ENCODE measurements at regions not wholly inside any gene's neighbourhood (a gene's known extent, or its start where the extent isn't known, plus 50 kb on each side); places are given as distances from the start of the nearest gene placed in this dataset.

DNA sequence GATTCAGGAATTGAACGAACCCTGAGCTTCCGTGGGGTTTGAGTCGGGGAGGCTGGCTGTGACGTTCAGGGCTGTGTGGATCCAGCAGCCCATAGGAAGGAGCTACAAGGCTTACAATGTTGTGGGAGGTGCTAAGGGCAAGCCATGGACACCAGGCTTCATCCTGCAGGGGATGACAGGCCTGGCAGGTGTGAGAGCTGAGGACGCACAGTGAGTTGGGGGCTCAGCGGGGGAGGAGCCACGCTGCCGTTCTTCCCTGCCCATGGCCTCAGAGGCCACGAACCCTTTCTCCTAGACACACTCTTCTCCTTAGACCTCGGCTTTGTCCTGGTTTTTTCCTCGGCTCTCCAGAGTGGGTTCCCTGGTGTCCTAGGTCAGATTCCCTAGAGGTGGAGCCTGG is 78.1 kb upstream of the SLC22A11 start:
- no peaks in the 10 kb centered on the region for H3K36me3 ChIP-seq (ENCODE audit: control insufficient read depth, insufficient read depth, low read length)
- peaks cover 21% of the 10 kb centered on the region for H3K27me3 ChIP-seq (ENCODE audit: control insufficient read depth, insufficient read depth, low read length)
- DNase-seq = no peak
- H3K4me3 ChIP-seq (ENCODE audit: low read length) = no peak overlapping the region
- H3K4me1 ChIP-seq (ENCODE audit: control insufficient read depth, insufficient read depth, low read length) = no peaks in the 10 kb centered on the region
- H3K27ac ChIP-seq (ENCODE audit: low read length) = no peak overlapping the region
- 60% methylated on average over 3 of the region's 11 CpGs for WGBS (ENCODE audit: insufficient coverage, low lambda C conversion rate)
- no peaks in the 10 kb centered on the region for H3K9me3 ChIP-seq (ENCODE audit: control insufficient read depth, low read depth, low read length)

DNA sequence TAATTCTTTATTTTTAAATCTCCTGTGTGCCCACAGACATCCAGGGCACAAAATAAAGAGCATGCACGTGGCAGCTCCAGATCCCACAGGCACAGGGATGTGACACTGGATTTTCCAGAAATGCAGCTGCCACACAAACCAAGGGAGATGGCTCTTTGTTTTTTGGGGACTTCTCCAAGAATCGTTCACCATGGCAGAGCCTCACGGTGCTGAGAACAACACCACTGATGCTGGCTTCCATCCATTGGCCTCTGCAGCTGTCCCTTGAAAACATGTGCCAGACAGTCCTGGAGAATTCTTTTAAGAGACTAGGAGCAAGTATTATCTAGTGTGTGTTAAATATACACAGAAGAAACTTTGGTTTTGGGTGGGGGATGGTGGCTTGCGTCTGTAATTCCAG is 73.2 kb upstream of the SLC22A11 start:
- Histone ChIP-seq H3K4me1 (ENCODE audit: control insufficient read depth, insufficient read depth, low read length) (no peaks in the 10 kb centered on the region), H3K4me3 (ENCODE audit: low read length) (no peak overlapping the region), H3K36me3 (ENCODE audit: control insufficient read depth, insufficient read depth, low read length) (no peaks in the 10 kb centered on the region), H3K27me3 (ENCODE audit: control insufficient read depth, insufficient read depth, low read length) (peaks cover 24% of the 10 kb centered on the region), H3K9me3 (ENCODE audit: control insufficient read depth, low read depth, low read length) (no peaks in the 10 kb centered on the region), H3K27ac (ENCODE audit: low read length) (no peak overlapping the region)
- no peak for DNase-seq
- no CpG with 5 or more reads among the region's 4 CpGs for WGBS (ENCODE audit: insufficient coverage, low lambda C conversion rate)

DNA sequence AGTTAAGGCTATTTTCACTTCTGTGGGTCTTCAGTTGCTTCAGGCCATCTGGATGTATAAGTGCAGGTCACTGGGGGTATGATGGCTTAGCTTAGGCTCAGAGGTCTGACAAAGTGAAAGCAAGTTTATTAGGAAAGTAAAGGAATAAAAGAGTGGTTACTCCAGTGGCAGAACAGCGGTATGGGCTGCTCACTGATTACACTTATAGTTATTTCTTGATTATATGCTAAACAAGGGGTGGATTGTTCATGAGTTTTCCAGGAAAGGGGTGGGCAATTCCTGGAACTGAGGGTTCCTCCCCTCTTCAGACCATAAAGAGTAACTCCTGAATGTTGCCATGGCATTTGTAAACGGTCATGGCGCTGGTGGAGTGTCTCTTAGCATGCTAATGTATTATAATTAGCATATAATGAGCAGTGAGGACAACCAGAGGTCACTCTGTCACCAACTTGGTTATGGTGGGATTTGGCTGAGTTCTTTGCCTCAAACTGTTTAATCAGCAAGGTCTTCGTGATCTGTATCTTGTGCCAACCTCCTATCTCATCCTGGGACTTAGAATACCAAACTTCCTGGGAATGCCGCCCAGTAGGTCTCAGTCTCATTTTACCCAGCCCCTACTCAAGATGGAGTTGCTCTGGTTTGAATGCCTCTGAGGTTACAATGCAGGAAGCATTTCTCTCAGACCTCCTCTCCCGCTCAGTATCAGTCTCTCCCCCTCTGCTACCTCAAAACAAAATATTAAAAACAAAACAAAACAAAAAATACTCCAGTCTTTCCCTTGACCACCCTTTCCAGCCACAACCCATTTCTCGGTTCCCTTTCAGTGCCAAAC is 71.3 kb upstream of the SLC22A11 start:
- Histone ChIP-seq H3K36me3 (ENCODE audit: control insufficient read depth, insufficient read depth, low read length) (no peaks in the 10 kb centered on the region), H3K9me3 (ENCODE audit: control insufficient read depth, low read depth, low read length) (no peaks in the 10 kb centered on the region), H3K27me3 (ENCODE audit: control insufficient read depth, insufficient read depth, low read length) (peaks cover 24% of the 10 kb centered on the region), H3K4me1 (ENCODE audit: control insufficient read depth, insufficient read depth, low read length) (no peaks in the 10 kb centered on the region), H3K4me3 (ENCODE audit: low read length) (no peak overlapping the region), H3K27ac (ENCODE audit: low read length) (no peak overlapping the region)
- 60% methylated on average over 1 of the region's 7 CpGs for WGBS (ENCODE audit: insufficient coverage, low lambda C conversion rate)
- no peak for DNase-seq

DNA sequence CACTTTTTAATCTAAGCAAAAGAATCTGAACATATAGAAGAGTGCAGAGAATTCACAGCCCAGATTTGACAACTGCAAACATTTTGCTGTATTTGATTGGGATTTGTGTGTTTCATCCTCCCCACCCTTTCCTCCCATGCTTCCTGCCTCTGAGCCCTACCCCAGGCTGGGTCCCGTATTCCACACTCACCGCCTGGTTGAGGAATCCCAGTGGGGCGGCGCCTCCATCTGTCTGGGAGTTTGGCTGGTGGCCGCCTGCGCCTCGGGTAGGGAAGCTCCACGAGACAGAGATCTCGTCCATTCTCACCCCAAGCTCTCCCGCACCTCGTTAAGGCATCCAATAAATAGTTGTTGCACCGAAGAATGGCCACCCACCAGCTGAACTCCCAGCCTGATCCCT is 70.7 kb upstream of the SLC22A11 start:
- Histone ChIP-seq H3K36me3 (ENCODE audit: control insufficient read depth, insufficient read depth, low read length) (no peaks in the 10 kb centered on the region), H3K9me3 (ENCODE audit: control insufficient read depth, low read depth, low read length) (no peaks in the 10 kb centered on the region), H3K27me3 (ENCODE audit: control insufficient read depth, insufficient read depth, low read length) (peaks cover 29% of the 10 kb centered on the region), H3K27ac (ENCODE audit: low read length) (no peak overlapping the region), H3K4me1 (ENCODE audit: control insufficient read depth, insufficient read depth, low read length) (no peaks in the 10 kb centered on the region), H3K4me3 (ENCODE audit: low read length) (no peak overlapping the region)
- no peak for DNase-seq
- WGBS (ENCODE audit: insufficient coverage, low lambda C conversion rate) = 80% methylated on average over 2 of the region's 12 CpGs

DNA sequence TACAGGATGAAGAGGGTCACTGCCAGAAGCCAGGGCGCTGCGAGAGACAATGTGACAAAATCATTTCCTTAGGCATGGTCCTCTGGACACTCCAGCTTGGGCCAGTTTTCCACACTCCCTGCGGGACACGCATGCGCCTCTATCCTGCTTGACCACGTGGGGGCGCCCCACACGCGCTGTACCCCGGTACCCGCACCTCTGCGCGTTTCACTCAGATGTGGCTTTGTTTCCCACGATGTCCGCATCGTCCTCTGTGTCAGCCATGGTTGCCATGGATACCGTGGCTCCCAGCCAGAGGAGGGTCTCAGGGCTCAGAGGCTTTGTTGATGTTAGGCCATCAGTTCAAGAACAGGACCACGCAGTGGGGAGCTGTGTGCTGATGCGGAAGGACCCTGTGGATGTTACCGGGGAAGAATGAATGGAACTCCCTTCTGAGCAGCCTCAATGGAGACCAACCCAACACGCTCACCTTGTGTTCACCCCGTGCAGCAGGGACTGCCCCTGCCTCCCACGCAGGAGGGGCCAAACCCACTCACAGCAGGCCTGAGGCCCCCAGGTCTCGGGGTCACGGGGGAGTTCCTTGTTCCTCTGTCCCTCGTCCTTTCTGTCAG is 65.8 kb upstream of the SLC22A11 start:
- no peaks in the 10 kb centered on the region for H3K36me3 ChIP-seq (ENCODE audit: control insufficient read depth, insufficient read depth, low read length)
- H3K27me3 ChIP-seq (ENCODE audit: control insufficient read depth, insufficient read depth, low read length) = peaks cover 38% of the 10 kb centered on the region
- H3K27ac ChIP-seq (ENCODE audit: low read length) = no peak overlapping the region
- no CpG with 5 or more reads among the region's 26 CpGs for WGBS (ENCODE audit: insufficient coverage, low lambda C conversion rate)
- H3K9me3 ChIP-seq (ENCODE audit: control insufficient read depth, low read depth, low read length) = no peaks in the 10 kb centered on the region
- H3K4me3 ChIP-seq (ENCODE audit: low read length) = no peak overlapping the region
- peak; percentile 38 to 40 for DNase-seq
- no peaks in the 10 kb centered on the region for H3K4me1 ChIP-seq (ENCODE audit: control insufficient read depth, insufficient read depth, low read length)

DNA sequence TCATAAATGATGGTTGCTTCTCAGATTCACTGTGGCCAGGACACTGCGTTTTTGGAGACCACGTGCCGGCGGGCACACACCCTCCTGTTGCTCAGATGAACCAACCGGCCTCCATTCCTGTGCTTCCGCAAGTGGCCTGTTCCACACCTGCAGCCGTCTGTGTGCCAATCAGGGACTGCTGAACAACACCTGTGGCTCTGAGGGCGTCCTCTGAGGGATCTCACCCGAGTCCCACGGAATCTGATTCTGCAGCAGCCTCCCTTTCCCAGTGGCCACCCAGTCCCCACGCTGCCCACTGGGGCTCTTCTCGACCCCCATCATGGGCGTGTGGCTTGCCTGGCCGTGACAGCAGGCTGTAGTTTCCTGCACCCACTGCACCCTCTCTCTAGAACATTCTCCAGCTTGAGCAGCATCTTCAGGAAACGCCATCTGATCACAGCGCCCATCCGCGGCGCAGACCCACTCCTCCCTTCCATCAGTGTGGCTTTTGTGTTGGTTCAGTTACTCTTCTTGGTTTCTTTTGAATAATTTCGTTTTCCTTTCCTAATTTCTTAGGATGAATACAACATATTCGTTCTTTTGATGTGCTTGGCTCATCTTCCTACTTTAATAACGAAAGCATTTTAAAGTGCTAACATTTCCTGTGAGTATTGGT is 65.1 kb upstream of the SLC22A11 start:
- WGBS (ENCODE audit: insufficient coverage, low lambda C conversion rate) = 84% methylated on average over 3 of the region's 22 CpGs
- no peaks in the 10 kb centered on the region for H3K9me3 ChIP-seq (ENCODE audit: control insufficient read depth, low read depth, low read length)

DNA sequence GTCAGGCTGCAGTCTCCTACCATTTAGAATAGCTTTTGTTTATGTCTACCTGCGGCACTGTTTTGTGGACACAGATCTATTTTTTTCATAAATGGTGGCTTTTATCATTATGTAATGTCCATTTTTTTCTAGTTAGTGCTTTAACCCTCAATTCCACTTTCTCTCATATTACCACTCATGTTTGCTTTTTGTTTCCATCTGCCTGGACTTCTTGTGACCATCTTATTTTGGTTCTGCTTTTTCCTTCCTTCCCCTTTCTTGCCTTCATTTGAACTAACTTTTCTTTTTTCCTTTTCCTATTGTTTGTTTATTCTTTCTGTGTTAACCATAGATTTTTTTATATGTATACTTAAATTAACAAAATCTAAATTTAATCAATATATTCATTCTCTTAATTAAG is 63.2 kb upstream of the SLC22A11 start:
- WGBS (ENCODE audit: insufficient coverage, low lambda C conversion rate) = no CpG with 5 or more reads among the region's 1 CpG
- no peak for DNase-seq
- Histone ChIP-seq H3K4me1 (ENCODE audit: control insufficient read depth, insufficient read depth, low read length) (no peaks in the 10 kb centered on the region), H3K27ac (ENCODE audit: low read length) (no peak overlapping the region), H3K36me3 (ENCODE audit: control insufficient read depth, insufficient read depth, low read length) (no peaks in the 10 kb centered on the region), H3K9me3 (ENCODE audit: control insufficient read depth, low read depth, low read length) (no peaks in the 10 kb centered on the region), H3K27me3 (ENCODE audit: control insufficient read depth, insufficient read depth, low read length) (peaks cover 23% of the 10 kb centered on the region), H3K4me3 (ENCODE audit: low read length) (no peak overlapping the region)

More for the DNA sequence above, 65.1 kb upstream of the SLC22A11 start:
- Histone ChIP-seq H3K27me3 (ENCODE audit: control insufficient read depth, insufficient read depth, low read length) (peaks cover 32% of the 10 kb centered on the region), H3K4me3 (ENCODE audit: low read length) (no peak overlapping the region), H3K36me3 (ENCODE audit: control insufficient read depth, insufficient read depth, low read length) (no peaks in the 10 kb centered on the region), H3K4me1 (ENCODE audit: control insufficient read depth, insufficient read depth, low read length) (no peaks in the 10 kb centered on the region), H3K27ac (ENCODE audit: low read length) (no peak overlapping the region)
- no peak for DNase-seq

DNA sequence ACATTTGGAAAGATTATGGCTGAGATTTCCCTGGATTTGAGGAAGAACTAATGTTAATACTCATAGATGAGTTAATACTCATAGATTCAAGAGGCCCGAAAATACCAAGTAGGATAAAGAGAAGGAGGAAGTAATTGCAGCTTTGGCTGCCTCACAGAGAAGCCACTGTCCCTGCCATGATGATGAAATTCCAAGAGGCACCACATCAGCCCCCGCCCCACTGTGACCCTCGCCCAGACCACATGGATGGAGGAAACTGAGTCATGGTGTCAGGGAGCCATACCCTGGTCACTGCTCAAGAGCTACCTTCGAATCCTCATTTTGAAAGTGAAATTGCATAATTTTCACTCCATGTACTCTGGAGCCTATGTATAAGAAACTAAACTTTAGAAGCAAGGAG is 57.6 kb upstream of the SLC22A11 start:
- no peak overlapping the region for H3K4me3 ChIP-seq (ENCODE audit: low read length)
- WGBS (ENCODE audit: insufficient coverage, low lambda C conversion rate) = 80% methylated on average over 1 of the region's 4 CpGs
- H3K4me1 ChIP-seq (ENCODE audit: control insufficient read depth, insufficient read depth, low read length) = peaks cover 17% of the 10 kb centered on the region
- no peak overlapping the region for H3K27ac ChIP-seq (ENCODE audit: low read length)
- H3K27me3 ChIP-seq (ENCODE audit: control insufficient read depth, insufficient read depth, low read length) = peaks cover 5% of the 10 kb centered on the region
- no peaks in the 10 kb centered on the region for H3K9me3 ChIP-seq (ENCODE audit: control insufficient read depth, low read depth, low read length)
- no peaks in the 10 kb centered on the region for H3K36me3 ChIP-seq (ENCODE audit: control insufficient read depth, insufficient read depth, low read length)
- DNase-seq = no peak

DNA sequence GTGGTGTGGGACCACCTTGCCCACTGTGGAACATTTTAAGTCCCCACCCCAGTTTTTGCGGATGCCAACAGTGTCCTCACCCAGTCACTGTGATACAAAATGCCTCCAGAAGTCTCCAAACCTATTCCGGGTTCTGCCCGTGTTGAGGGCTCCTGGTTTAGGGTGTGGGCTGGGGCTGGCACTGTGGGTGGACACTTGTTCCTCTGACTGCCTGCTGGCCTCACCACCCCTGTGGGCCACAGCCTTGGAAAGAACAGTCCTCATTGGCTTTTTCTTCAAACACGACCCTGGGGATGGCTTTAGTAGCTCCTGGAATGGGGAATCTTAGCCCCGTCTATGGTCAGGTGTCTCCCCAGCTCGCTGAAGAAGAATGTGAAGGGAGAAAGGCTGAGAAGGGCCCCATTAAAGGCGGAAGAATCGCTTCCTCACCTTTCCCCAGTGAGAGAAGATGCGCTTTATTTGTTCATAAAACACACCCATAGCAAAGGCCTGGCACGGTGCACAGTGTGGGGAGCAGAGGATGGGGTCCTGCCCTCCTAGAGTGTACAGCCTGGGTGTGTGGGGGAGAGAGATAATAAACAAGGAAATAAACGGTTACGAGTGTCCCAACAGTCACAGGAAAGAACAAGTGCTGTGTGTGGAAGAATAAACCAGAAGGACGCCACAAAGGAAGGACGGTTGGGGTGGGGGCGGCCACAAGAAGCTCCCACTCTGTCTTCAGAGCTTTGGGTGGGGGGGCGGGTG is 56.3 kb upstream of the SLC22A11 start:
- WGBS (ENCODE audit: insufficient coverage, low lambda C conversion rate) = 100% methylated on average over 1 of the region's 16 CpGs
- H3K27ac ChIP-seq (ENCODE audit: low read length) = no peak overlapping the region
- H3K4me1 ChIP-seq (ENCODE audit: control insufficient read depth, insufficient read depth, low read length) = peaks cover 22% of the 10 kb centered on the region
- H3K4me3 ChIP-seq (ENCODE audit: low read length) = no peak overlapping the region
- H3K27me3 ChIP-seq (ENCODE audit: control insufficient read depth, insufficient read depth, low read length) = peaks cover 2% of the 10 kb centered on the region
- H3K9me3 ChIP-seq (ENCODE audit: control insufficient read depth, low read depth, low read length) = peaks cover 2% of the 10 kb centered on the region
- no peak for DNase-seq
- H3K36me3 ChIP-seq (ENCODE audit: control insufficient read depth, insufficient read depth, low read length) = no peaks in the 10 kb centered on the region
